GF-D8 (cell line): ENCODE measurements at regions not wholly inside any gene's neighbourhood (a gene's known extent, or its start where the extent isn't known, plus 50 kb on each side); places are given as distances from the start of the nearest gene placed in this dataset.

ENCODE experiments used
- DNase-seq: peaks from one replicate; lab custom pipeline; 2025; lab: John Stamatoyannopoulos, UW

DNA sequence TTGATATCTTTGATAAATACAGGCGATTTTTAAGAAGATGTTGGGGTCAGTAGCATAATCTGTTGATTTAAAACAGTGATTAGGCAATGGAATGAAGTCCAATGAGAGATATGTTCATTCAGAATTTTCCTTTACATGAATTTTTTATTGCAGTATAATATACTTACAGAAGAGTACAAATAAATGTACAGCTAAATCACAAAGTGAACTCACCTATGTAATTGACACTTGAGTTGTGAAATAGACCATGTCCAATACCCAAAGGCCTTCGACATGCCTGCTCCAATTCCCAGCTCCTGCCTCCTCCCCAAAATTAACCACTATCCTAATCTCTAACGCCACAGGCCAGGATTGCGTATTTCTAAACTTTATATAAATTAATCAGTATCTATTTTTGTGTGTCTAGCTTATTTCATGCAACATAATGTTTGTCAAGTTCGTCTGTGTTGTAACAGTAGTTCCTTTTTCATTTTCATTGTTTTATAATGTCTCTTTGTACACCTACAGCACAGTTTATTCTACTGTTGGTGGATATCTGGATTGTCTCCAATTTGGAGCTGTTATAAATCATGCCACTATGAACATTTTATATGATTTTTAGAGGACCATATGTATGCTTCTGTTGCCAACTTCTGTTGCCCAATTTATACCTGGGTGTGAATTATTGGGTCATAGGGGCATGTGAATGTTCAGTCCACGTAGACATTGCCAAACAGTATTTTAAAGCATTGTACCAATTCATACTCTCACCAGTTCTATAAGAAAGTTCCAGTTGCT lies 208.3 kb downstream of the TLE1 start:
- DNase-seq = no peak

DNA sequence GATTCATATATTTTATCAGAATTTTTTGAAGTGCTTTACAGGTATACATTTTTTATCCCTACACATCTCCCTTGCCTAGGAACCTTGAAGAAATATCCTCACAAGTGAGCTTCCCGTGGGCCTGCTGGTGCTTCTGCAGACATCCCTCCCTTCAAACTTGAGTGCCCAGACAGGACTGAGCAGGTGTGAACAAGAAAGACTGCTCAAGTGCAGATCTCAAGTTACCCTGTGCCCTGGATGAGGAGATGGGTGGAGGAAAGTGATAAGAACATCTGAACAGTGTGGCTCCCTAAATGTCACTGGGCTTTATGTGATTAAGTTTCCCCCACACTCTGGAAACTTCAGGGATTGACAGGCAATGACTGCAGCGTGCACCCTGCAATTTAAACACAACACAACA lies 209.8 kb downstream of the TLE1 start:
- DNase-seq = no peak

DNA sequence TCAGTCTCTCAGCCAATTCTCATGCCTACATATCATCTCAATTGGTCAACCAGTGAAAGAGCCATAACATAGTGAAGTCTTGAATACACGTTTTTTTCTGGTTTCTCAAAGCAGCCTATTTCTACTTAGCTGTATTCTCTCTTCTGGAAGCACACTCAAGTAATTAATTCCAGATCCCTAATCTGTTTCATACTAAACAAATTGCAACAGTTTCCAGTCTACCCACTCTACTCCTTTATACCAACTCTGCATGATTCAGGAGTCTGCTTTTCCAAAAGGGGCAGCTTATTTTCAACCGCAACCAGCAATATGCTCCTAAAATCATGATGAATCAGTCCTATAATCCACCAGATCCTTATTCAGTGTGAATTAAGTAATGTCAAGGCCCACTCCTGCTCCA lies 211.7 kb downstream of the TLE1 start:
- DNase-seq = no peak

DNA sequence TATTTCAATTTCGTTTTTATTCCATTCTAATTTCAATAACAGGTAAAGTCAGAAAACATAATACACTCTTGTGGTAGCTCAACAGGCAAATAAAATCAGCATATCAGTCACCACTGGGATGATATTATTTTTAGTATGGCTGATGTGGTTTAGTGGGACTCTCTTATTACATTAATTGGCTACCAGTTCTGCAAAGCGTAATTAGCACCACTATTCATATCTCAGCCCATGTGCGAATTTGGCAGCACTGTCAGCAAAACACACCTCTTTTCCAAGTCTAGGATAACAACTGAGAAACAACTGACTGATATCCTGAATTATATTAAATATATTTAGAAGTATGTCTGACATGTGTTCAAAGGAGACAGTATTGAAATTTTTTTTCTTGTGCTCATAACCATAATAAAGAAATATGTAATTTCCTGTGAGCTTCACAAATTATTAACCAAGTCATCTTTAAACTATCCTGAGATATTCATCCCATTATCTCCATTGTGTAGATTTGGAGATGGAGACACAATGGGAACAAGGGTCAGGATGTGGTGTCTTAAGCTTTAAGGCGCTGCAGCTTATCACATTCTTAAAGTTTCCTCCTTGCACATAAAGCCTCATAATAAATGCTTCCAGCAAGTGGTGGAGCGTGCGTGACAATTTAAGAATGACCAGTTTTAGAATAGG lies 212.4 kb downstream of the TLE1 start:
- DNase-seq = no peak

DNA sequence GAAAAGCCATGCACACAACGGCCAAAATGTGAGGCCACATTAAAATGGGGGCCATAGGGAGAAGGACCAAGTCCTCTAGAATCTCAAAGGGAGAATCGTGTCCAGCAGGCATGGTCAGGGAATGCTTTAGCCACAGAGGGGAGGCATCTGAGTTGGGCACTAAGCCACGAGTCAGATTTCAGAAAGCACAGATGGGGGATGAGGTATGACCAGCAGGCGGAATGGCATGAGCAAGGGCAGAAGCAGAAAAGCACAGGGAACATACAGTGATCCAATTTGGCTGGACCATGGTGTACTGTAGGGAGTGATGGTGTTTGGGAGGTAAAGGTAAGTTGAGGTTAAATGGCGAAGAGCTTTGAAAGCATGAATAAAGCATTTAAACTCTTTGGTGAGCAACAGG lies 214.6 kb downstream of the TLE1 start:
- DNase-seq = no peak

DNA sequence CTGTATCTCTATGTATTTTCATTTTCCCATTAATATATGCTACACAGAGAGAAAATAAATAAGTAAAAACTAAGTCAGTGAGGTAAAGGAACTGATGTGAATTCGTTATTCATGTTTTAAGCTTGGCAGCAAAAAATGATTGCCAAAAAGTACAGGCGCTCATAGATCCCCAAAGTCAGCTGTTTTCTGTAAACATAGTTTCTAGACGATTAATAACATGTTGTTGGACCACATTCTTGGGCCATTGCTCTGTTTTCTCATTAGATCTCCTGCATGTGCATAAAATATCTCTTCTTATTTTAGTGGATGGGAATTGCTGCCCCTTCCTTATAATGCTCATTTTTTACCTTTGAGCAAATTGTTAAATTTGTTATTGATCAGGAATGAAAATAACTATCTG lies 215.2 kb downstream of the TLE1 start:
- no peak for DNase-seq

DNA sequence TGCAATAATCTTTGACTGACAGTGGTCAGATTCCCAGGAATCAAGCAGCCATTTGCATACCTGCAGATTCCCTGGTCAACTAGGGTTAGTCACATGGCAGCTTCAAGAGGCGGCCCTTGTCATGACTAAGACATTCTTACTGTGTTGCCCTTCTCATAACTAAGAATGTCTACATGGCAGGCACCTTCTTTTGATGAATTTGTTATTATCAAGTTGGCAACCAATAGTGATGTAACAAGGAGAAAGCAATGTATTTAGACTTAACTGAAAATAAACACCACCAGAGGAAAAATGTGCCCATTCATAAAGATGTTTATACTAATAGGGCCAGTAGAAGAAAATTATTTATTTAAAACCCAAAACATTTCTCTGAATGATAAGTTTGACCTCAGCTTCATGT lies 215.6 kb downstream of the TLE1 start:
- no peak for DNase-seq

DNA sequence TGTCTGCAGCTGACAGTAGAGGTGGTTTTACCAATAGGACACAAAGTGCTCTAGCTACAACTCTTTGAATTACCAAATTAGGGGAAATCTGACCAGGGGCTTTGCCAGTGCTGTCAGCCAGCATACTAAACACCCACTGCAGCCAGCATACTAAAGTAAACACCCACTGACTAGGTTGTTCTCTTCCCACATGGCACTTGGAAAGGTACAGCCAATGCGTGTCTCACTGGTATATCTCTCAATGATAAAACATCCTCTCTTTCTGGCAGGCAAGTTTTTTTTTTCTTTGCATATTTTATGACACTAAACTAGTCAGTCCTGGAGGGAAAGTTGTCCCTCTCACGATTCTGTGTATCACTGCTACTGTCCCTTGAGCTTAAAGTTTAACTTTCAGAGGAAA lies 216.1 kb downstream of the TLE1 start:
- DNase-seq = no peak

DNA sequence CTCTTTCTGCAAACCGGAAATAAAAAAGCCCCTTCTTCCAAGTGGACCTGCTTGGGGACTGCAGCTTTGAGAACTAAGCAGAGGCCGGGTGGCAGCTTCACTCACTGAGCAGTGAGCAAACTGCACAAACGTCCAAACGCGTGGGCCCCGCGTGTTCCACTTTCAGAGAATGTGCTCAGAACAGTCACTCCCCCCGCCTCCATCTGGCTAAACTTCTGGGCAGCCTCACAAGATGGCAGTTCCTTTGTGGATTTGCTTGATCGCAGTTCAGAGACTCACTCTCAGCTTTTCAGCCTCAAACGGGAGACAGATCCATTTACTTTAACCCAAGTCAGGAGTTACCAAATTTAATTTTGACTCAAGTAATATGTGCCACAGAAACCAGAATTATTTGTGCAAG lies 216.6 kb downstream of the TLE1 start:
- no peak for DNase-seq

DNA sequence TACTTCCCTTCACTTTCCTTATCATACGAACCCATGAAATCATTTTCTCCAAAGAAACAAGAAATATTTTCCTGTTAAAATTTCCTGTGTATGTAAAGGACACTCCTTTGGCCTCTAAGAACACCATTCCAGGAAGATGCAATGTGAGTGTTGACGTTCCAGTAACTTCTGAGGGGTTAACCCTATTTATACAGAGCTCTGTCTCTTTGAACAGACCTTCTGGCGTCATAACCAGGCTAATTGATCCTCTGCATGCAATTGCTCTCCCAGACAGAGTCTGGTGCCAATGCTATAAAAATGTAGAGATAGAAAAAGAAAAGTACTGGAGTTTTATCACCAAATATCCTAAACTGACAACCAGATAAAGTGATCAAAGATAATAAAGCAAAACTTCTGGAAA lies 218.5 kb downstream of the TLE1 start:
- no peak for DNase-seq

DNA sequence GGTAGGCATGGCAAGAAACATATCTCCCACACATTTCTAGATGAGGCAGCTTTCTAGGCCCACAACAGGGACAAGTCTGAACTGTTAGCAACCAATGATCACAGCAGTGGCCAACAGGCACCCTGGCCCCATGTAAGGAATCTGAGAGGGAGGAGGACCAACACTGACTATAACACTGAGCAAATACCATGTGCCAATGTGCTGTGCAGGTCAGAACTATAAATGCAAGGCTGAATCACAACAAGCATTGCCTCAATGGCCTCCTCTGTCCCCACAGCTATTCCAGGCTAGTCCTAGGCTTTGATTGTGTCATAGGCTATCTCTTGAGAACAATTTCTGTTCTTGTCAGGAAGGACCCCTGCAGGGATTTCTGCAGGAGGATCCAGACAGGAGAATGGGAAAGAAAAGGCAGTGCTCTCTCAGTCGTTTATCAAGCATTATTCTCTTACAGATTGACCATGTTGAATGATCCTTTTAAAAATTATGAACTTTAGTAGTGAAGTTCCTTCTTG lies 221.2 kb downstream of the TLE1 start:
- no peak for DNase-seq

DNA sequence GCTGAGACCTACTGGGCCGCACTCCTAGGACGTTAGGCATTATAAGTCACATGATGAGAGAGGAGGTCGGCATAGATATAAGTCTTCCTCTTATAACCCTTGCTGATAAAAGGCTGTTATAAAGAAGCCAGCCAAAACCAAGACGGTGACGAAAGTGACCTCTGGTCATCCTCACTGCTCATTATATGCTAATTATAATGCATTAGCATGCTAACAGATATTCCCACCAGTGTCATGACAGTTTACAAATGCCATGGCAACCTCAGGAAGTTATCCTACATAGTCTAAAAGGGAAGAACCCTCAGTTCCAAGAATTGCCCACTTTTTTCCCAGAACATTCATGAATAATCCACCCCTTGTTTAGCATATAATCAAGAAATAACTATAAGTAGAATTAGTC lies 222.4 kb downstream of the TLE1 start:
- no peak for DNase-seq

DNA sequence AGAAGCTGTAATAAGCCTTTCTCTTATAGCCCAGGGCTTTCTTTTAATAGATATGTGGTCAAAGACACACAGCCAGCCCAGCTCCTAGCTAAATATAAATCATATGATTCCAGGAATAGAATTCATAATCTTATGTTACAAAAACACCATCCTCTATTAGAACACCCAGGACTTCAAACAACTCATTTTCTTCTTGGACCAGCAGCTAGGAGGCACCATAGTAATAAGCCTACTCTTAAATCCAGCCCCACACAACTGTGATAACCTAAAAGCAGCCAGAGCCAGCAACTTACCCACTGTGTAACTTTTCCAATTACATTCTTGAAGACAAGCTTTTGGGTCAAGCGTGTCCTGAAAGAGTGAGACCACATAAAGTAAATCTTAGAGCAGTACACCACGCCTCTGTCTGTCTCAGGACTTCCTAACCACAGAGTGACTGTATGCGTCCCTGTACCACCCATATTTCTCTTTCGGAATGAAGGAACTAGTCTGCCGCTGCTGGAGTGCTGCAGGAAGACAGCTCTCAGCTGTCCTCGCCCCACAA lies 223.8 kb downstream of the TLE1 start:
- DNase-seq = no peak

DNA sequence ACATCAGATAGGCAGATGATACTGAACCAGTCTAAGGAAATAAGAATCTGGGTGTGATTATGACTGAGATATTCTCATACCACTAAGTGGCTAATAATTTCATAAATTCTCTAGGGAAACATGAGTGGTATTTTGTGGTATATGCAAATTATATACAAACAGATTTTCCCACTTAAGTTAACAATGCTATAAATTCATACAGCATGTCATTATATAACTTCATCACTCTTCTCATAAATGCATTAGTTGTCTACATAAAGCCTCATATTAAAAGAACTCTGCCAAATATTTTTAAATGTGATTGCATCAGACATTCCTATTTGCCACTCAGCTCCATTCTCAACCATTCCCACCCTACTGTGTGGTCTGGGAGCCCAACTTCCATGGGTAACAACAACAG lies 226.5 kb downstream of the TLE1 start:
- DNase-seq = no peak

DNA sequence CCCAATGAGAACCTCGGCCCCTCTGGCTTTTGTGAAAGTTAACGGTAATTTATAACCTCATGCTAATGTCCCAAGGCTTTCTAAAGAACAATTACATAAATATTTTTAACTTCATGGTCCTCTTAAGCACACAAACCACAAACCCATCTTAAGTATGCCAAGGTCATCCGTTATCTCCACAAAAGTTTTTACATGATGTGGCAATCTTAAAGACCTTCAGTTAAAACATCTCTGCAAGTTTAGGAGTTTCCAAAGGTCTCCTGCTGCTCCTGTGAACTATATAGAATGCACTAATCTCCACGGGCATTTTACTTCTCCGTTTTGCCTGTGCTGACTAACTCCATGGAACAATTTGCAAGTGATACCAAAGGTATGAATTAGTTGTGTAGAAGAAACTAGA lies 228.2 kb downstream of the TLE1 start:
- DNase-seq = no peak

DNA sequence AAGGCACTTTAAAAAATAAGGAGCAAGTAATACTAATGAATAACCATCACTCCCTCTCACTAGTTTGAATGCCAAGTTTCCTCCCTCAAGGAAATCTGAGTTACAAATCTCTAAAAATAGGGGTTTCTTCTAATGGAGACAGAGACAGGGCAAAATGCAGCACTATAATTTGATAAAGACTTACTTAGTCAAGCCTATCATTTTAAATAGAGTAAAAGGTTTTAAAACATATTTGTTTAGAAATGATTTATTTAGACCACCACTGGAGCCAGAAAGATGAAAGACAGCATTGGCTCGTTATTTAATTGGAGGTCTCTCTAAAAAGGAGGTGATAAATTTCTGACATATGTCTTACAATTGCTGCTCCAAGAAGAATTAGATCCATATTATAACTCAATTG lies 228.7 kb downstream of the TLE1 start:
- no peak for DNase-seq

DNA sequence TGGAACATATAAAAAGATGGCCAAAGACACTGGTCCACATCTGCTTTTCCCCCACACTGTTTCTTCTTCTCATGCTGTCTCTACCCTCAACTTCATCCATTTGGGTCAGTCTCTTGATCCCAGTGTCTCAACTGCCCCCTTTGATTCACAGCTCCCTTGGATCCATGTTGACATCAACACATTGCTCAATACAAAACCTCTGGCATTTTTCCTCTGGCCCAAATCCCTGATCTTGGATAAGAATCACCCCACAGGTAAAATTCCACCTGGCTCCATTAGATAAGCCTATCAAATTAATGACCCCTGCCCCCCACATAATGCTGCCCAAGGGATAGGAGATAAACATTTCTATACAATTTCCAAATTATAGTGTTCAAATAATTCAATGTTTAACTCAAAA lies 229.8 kb downstream of the TLE1 start:
- DNase-seq = no peak

DNA sequence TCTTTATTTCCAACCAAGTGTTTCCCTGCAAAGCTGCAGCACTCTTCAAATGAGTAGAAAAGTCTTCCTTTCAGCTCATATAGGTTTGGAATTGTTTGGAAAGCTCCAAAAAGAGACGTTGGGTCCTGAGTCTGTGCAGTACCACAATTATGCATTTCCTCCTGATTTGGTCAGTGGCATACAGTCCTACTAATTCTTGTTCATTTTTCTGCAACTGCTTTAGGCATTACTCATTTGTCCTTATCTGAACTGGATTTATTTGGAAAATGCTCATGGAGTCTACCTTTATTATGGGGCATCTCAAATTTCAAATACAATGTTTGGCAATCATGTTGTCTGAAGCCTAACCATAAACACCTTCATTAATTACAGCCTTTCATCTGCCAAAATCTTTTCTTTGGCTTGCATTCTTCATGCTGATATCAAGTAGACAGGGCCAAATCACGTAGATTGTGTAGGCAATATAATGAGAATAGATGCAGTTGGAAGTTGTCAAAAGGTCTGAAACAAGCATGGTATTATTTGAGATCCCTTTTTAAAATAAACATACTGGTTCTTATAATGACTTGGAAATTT lies 232.8 kb downstream of the TLE1 start:
- DNase-seq = no peak

DNA sequence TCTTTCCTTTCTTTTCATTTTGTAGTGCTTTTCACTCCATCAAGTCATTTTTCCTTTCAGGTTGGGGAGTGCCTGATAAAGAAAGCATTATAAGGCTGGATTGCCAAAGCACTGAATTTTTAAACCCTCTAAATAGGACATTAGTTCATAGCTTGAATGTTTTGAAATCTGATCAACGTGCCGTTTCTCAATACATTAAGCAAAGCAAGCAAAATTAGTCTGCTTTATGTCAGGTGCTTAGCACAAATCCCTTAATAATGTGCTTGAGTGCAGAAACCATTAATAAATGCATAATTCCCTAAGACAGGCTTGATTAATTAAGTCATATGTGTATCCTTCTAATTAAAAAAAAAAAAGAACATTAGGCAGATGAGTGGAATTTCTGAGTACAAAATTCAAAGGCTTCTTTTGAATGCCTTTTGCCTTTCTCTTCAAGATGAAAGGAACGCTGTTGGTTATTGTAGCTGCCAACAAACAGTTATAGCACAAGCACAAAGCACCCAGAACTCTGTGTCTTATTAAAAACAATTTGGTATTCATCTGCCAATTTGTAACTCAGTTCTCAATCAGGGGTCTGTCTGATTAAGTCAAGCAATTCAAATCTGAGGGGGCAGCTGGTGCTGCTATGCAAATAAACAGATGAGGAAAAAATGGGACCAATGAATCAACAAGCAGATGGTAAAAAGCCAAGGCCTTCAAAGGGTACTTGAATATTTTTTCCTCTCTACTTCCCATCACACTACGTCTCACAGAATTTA lies 233.7 kb downstream of the TLE1 start:
- DNase-seq = no peak

DNA sequence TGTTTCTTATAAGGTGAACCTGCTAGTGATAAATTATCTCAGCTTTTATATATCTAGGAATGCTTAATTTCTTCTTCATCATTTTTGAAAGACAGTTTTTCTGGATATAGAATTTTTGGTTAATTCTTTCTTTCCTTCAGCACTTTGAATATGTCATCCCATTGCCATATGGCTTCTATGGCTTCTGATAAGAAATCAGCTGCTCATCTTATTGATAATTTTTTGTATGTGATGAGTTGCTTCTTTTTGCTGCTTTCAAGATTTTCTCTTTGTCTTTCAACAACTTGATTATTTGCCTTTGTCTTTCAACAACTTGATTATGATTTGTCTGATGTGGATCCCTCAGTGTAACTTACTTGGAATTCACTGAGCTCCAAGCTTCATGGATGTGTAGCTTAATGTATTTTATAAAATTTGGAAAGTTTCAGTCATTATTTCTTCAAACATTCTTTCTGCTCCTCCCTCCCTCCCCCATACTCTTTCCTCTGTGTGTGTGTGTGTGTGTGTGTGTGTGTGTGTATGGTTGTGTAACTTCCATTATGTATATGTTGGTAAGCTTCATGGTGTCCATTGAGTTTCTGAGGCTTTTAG lies 243.9 kb downstream of the TLE1 start:
- no peak for DNase-seq

DNA sequence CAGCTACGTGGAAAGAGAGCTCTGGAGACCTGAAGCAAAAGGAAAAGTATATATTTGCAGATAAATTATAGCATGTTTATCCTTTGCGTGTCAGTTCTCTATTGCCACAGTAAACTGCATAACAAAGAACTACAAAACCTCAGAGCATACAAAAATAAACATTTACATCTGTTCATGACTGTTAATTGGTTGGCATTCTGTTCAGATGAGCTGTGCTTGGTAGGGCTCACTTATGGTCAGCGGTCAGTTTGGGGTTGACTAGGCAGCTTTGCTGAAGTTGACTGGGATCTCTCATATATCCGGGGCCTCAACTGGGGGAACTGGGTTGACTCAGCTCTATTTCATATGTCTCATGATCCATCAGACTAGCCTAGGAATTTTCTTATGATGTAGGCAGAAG lies 257.7 kb downstream of the TLE1 start:
- no peak for DNase-seq

DNA sequence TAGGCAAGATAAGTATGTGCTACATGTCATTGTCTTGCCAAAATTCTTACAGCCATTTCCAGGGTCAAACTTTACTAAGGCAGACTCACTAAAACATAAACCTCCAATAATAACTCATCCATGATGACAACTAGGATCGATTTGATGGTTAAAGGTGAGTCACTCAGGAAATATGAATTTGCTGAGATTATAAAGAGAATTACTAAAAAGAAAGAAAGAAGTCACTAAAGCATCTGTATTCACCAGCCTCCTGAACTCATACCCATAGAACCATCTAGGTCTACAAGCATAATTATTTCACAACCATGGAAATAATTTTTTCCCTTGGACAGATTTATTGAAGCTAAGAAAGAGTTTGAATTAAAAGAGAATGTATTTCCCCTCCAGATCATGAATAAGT lies 258.6 kb downstream of the TLE1 start:
- DNase-seq = no peak
